Mesothelial cell of epicardium (in vitro differentiated cells): ENCODE measurements at regions not wholly inside any gene's neighbourhood (a gene's known extent, or its start where the extent isn't known, plus 50 kb on each side); places are given as distances from the start of the nearest gene placed in this dataset.

Source experiments
- DNase-seq, 2 experiments: peaks; one replicate each; pipeline ENCODE4 v3.0.0; 2021; ENCODE audit warnings: low spot score in 2 of 2; ENCODE audit not compliant: unreplicated experiment in 2 of 2
- H3K27ac Mint-ChIP-seq: 2 replicates; pipeline ENCODE4 v1.8.0; 2021; ENCODE audit warnings: mixed read lengths
- H3K27me3 Mint-ChIP-seq: 2 replicates; pipeline ENCODE4 v1.8.0; 2021; ENCODE audit warnings: low read depth, mixed read lengths
- H3K36me3 Mint-ChIP-seq: 2 replicates; pipeline ENCODE4 v1.8.0; 2021; ENCODE audit warnings: mixed read lengths
- H3K4me1 Mint-ChIP-seq: 2 replicates; pipeline ENCODE4 v1.8.0; 2021; ENCODE audit warnings: mixed read lengths
- H3K4me3 Mint-ChIP-seq: 2 replicates; pipeline ENCODE4 v1.8.0; 2021; ENCODE audit warnings: mild to moderate bottlenecking, moderate library complexity, mixed read lengths
- H3K9me3 Mint-ChIP-seq: 2 replicates; pipeline ENCODE4 v1.8.0; 2021; ENCODE audit warnings: mixed read lengths
- CTCF ChIP-seq: fragments of 200-600 bp; sonication (generic); IDR thresholded peaks from one replicate; pipeline ENCODE4 v1.5.0; 2021; ENCODE audit warnings: antibody characterized with exemption; ENCODE audit not compliant: unreplicated experiment

DNA sequence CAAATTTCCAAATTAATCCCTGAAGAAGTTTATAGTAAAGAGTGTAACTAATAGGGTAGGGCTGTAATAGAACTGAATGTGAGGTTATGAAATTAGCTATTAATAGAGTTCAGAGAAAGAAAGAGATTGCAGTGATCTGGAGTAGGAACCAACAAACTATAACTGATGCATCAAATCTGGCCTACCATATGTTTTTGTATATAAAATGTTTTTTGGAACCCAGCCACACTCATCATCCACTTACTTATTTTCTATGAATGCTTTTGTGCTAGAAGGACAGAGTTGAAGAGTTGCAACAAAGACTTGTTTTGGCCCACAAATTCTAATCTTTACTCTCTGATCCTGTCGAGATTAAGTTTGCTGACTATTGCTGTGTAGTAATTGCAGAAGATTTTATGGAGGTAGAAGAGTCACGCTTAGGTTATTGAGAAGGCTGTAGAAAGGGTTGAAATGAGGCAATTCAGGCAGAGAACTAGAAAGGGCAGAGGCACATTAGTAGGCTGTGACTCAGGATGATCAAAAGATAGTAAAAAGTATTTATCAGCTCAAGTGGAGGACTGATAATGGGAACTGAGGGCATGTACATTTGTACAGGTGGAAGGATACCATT lies 298.7 kb upstream of the EMCN start:
- no peak for DNase-seq
- H3K27ac Mint-ChIP-seq, result no peak overlapping the region
- H3K27me3 Mint-ChIP-seq, result no peaks in the 10 kb centered on the region
- no peak for TF ChIP-seq CTCF
- no peaks in the 10 kb centered on the region for H3K9me3 Mint-ChIP-seq
- no peaks in the 10 kb centered on the region for H3K36me3 Mint-ChIP-seq
- H3K4me1 Mint-ChIP-seq, result no peaks in the 10 kb centered on the region
- H3K4me3 Mint-ChIP-seq, result no peak overlapping the region

GRCh38 chr4:100811046-100811445 lies 293.2 kb upstream of the EMCN start:
- H3K9me3 Mint-ChIP-seq, result no peaks in the 10 kb centered on the region
- no peak for TF ChIP-seq CTCF
- no peak for DNase-seq
- no peak overlapping the region for H3K4me3 Mint-ChIP-seq
- no peak overlapping the region for H3K27ac Mint-ChIP-seq
- no peaks in the 10 kb centered on the region for H3K27me3 Mint-ChIP-seq
- H3K36me3 Mint-ChIP-seq, result no peaks in the 10 kb centered on the region
- no peaks in the 10 kb centered on the region for H3K4me1 Mint-ChIP-seq

DNA sequence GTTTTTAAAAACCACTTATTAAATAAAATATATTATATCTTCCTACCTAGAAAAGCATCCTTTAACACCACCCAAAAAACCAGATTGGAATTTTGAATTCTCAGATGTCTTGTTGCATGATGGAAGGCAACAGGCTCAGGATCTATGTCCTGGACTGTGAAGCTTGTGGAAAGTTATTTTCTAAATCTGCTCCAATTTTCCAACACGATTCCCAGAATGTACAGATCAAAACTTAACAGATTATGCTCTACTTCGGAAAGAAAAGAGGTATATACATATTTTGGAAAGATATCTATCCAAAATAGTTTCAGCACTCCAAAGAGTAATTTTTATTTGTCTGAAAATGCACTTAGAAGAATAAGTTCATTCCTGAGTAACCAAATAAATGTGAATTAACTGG lies 291.7 kb upstream of the EMCN start:
- Mint-ChIP-seq H3K4me3 (no peak overlapping the region), H3K4me1 (no peaks in the 10 kb centered on the region), H3K27me3 (no peaks in the 10 kb centered on the region), H3K36me3 (no peaks in the 10 kb centered on the region), H3K9me3 (no peaks in the 10 kb centered on the region), H3K27ac (no peak overlapping the region)
- no peak for DNase-seq
- TF ChIP-seq CTCF, result no peak

DNA sequence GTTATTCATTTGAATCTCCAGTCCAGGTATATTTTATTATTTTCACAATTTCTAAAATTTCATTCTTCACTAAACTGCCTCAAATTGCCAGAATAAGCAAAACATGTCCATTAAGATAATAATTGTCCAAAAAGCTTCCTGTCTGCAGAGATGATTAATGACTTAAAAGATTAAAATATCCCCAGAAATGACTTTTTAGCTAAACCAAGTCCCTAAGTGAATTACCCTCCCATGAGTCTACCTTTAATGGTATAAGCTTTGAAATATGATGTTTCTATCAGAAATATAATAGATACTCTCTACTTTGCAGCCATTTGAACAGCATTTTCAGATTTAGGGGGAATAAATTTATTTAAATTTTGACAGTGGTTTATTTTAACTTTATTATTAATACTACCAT lies 289.2 kb upstream of the EMCN start:
- Mint-ChIP-seq H3K27ac (no peak overlapping the region), H3K4me3 (no peak overlapping the region), H3K9me3 (no peaks in the 10 kb centered on the region), H3K36me3 (no peaks in the 10 kb centered on the region), H3K27me3 (no peaks in the 10 kb centered on the region), H3K4me1 (no peaks in the 10 kb centered on the region)
- no peak for DNase-seq
- no peak for TF ChIP-seq CTCF

GRCh38 chr4:100805538-100805937 lies 287.7 kb upstream of the EMCN start:
- peaks cover 3% of the 10 kb centered on the region for H3K9me3 Mint-ChIP-seq

More at GRCh38 chr4:100805538-100805937, 287.7 kb upstream of the EMCN start:
- DNase-seq, result no peak
- no peaks in the 10 kb centered on the region for H3K27me3 Mint-ChIP-seq
- no peak for TF ChIP-seq CTCF
- H3K36me3 Mint-ChIP-seq, result no peaks in the 10 kb centered on the region
- H3K27ac Mint-ChIP-seq, result no peak overlapping the region
- no peaks in the 10 kb centered on the region for H3K4me1 Mint-ChIP-seq
- no peak overlapping the region for H3K4me3 Mint-ChIP-seq
